Endodermal cell (in vitro differentiated cells): ENCODE measurements at regions not wholly inside any gene's neighbourhood (a gene's known extent, or its start where the extent isn't known, plus 50 kb on each side); places are given as distances from the start of the nearest gene placed in this dataset.

Experiments
- DNase-seq: peaks from one replicate; pipeline ENCODE4 v3.0.0-alpha.2; 2017
- H3K27ac ChIP-seq: 2 replicates; pipeline ENCODE4 v1.5.1; 2013; ENCODE audit warnings: mild to moderate bottlenecking, low read depth, low read length, moderate library complexity
- H3K27me3 ChIP-seq: 2 replicates; pipeline ENCODE4 v1.6.1; 2013; ENCODE audit warnings: mild to moderate bottlenecking, low read length, moderate library complexity; ENCODE audit not compliant: insufficient read depth, control insufficient read depth, poor library complexity, severe bottlenecking
- H3K36me3 ChIP-seq: 2 replicates; pipeline ENCODE4 v1.7.0; 2013; ENCODE audit warnings: mild to moderate bottlenecking, low read length, moderate library complexity; ENCODE audit not compliant: control insufficient read depth, insufficient read depth
- H3K4me1 ChIP-seq: one replicate; pipeline ENCODE4 v1.7.0; 2013; ENCODE audit warnings: low read length; ENCODE audit not compliant: control insufficient read depth, insufficient read depth
- H3K4me3 ChIP-seq: 2 replicates; pipeline ENCODE4 v1.5.1; 2013; ENCODE audit warnings: mild to moderate bottlenecking, low read length, moderate library complexity
- H3K9ac ChIP-seq: 2 replicates; pipeline ENCODE4 v1.6.1; 2013; ENCODE audit warnings: mild to moderate bottlenecking, low read length, moderate library complexity; ENCODE audit not compliant: poor library complexity, severe bottlenecking; ENCODE audit errors: extremely low read depth
- H3K9me3 ChIP-seq: 2 replicates; pipeline ENCODE4 v1.6.1; 2013; ENCODE audit warnings: mild to moderate bottlenecking, low read length, moderate library complexity; ENCODE audit not compliant: control insufficient read depth
- H3K27ac Mint-ChIP-seq: 2 replicates; pipeline ENCODE4 v1.8.0; 2020; ENCODE audit warnings: mixed read lengths
- H3K27me3 Mint-ChIP-seq: 2 replicates; pipeline ENCODE4 v1.8.0; 2021; ENCODE audit warnings: mild to moderate bottlenecking, mixed read lengths; ENCODE audit not compliant: insufficient read depth
- H3K36me3 Mint-ChIP-seq: 2 replicates; pipeline ENCODE4 v1.8.0; 2020; ENCODE audit warnings: low read depth, mixed read lengths
- H3K4me1 Mint-ChIP-seq: 2 replicates; pipeline ENCODE4 v1.8.0; 2020; ENCODE audit warnings: mixed read lengths
- H3K4me3 Mint-ChIP-seq: 2 replicates; pipeline ENCODE4 v1.8.0; 2020; ENCODE audit warnings: mild to moderate bottlenecking, moderate library complexity, mixed read lengths
- H3K9me3 Mint-ChIP-seq: 2 replicates; pipeline ENCODE4 v1.8.0; 2020; ENCODE audit warnings: mild to moderate bottlenecking, mixed read lengths
- WGBS, 2 experiments: methylation state at CpG; one replicate each; pipeline versions ENCODE4 v1.1.5 to v1.1.7; 2013; ENCODE audit warnings: missing lambda C conversion rate in 2 of 2, mixed read lengths in 1 of 2; ENCODE audit not compliant: insufficient coverage in 1 of 2, insufficient read length in 1 of 2; 5-methylcytosine and 5-hydroxymethylcytosine counted together
- TF ChIP-seq, protein P1 (sequence below): fragments of 200-600 bp; sonication (generic); conservative IDR thresholded peaks from 2 replicates; pipeline ENCODE4 v1.5.0; 2021; ENCODE audit warnings: antibody characterized with exemption, mild to moderate bottlenecking

DNA sequence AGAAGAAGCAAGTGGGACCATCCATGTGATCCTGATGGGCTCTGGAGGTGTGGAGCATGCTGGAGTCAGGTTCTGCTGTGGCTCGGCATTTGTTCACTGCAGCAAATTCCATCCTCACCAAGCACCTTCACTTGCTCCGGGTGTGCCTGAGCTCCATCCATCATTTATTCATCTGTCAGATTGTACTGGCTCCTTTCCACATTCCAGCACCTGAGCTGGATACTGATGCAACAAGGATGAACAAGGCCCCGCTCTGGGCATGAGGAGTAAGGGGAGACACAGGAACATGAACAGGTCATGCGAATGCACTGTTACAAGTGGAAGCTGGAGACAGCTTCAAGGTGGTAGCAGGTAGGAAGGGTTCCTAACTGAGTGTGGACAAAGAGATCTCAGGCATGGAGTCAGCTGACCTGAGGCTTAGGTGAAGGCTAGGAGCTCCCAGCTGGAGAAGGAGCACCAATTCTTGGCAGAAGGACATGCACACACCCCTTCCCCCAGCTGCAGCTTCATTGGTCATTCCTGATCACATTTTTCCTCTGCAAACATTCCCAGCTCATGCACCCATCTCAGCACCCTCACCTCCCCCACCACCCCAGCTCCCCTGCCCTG lies 133.7 kb upstream of the ZMIZ1 start:
- Mint-ChIP-seq H3K9me3 (no peaks in the 10 kb centered on the region), H3K4me1 (peaks cover 21% of the 10 kb centered on the region), H3K27ac (no peak overlapping the region), H3K27me3 (peaks cover 8% of the 10 kb centered on the region), H3K36me3 (no peaks in the 10 kb centered on the region), H3K4me3 (no peak overlapping the region)
- peaks cover 15% of the 10 kb centered on the region for H3K4me1 ChIP-seq
- no peaks in the 10 kb centered on the region for H3K36me3 ChIP-seq
- TF ChIP-seq, protein P1, sequence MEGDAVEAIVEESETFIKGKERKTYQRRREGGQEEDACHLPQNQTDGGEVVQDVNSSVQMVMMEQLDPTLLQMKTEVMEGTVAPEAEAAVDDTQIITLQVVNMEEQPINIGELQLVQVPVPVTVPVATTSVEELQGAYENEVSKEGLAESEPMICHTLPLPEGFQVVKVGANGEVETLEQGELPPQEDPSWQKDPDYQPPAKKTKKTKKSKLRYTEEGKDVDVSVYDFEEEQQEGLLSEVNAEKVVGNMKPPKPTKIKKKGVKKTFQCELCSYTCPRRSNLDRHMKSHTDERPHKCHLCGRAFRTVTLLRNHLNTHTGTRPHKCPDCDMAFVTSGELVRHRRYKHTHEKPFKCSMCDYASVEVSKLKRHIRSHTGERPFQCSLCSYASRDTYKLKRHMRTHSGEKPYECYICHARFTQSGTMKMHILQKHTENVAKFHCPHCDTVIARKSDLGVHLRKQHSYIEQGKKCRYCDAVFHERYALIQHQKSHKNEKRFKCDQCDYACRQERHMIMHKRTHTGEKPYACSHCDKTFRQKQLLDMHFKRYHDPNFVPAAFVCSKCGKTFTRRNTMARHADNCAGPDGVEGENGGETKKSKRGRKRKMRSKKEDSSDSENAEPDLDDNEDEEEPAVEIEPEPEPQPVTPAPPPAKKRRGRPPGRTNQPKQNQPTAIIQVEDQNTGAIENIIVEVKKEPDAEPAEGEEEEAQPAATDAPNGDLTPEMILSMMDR = no peak
- 93 to 100% methylated on average over 3 to 4 of the region's 4 CpGs for WGBS, 2 experiments
- H3K9ac ChIP-seq = no peak overlapping the region
- H3K27ac ChIP-seq = no peak overlapping the region
- no peaks in the 10 kb centered on the region for H3K9me3 ChIP-seq
- DNase-seq = no peak
- H3K4me3 ChIP-seq = no peak overlapping the region
- H3K27me3 ChIP-seq = no peaks in the 10 kb centered on the region

GRCh38 chr10:78935697-78936407 lies 132.9 kb upstream of the ZMIZ1 start:
- Histone ChIP-seq H3K27me3 (no peaks in the 10 kb centered on the region), H3K4me3 (no peak overlapping the region), H3K27ac (no peak overlapping the region), H3K4me1 (peaks cover 15% of the 10 kb centered on the region), H3K9ac (no peak overlapping the region), H3K9me3 (no peaks in the 10 kb centered on the region), H3K36me3 (no peaks in the 10 kb centered on the region)
- TF ChIP-seq, protein P1 = no peak
- Mint-ChIP-seq H3K4me3 (no peak overlapping the region), H3K36me3 (no peaks in the 10 kb centered on the region), H3K4me1 (peaks cover 21% of the 10 kb centered on the region), H3K9me3 (no peaks in the 10 kb centered on the region), H3K27ac (no peak overlapping the region), H3K27me3 (peaks cover 3% of the 10 kb centered on the region)
- DNase-seq = no peak
- 94 to 95% methylated on average over 7 to 12 of the region's 12 CpGs for WGBS, 2 experiments

DNA sequence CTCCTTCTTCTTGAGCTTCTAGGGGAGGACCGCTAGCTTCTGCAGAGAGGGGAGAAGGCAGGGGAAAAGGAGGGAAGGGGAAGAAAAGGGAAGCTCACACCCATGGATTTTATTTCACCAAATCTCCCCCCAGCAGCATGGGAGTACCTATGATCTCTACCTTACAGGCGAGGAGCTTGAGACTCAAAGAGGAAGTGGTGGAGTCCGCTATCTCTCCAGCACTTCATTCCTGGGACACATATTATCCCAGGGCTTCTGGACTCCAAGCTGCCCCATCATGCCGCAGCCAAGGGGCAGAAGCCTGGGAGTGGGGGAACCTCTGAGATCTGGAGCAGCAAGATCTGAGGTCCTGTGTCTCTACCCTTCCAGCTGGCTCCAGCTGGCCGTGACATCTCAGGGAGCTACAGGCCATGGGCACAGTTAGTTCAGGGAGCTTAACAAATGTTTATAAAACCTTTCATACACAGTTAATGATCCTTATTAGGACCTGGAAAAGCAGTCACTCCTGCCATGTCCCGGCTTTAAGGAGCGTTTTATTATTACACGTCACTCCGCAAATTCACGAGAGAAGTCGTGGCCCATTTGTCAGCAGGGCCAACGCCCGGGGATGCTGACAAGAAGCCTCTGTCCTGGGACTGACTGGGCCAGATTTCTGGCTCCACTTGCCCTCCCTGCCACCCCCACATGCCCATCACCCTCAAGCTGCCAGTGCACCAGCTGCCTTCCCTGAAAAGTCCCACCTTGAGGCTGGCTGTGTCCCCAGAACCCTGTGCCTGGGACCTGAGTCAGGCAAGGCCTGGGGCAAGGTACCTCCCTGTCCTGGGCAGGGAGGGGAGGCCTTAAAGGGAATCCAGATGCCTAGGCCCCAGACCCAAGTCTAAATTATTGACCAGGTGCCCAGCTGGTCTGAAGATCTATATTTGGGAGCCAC lies 132.1 kb upstream of the ZMIZ1 start:
- H3K9ac ChIP-seq = no peak overlapping the region
- 95 to 97% methylated on average over 12 of the region's 13 CpGs for WGBS, 2 experiments

More for the DNA sequence above, 132.1 kb upstream of the ZMIZ1 start:
- TF ChIP-seq, protein P1 = no peak
- H3K27ac ChIP-seq = no peak overlapping the region
- H3K9me3 Mint-ChIP-seq = no peaks in the 10 kb centered on the region
- H3K4me3 Mint-ChIP-seq = no peak overlapping the region
- H3K36me3 ChIP-seq = no peaks in the 10 kb centered on the region
- H3K4me1 Mint-ChIP-seq = peaks cover 21% of the 10 kb centered on the region
- H3K27me3 Mint-ChIP-seq = no peaks in the 10 kb centered on the region
- H3K27ac Mint-ChIP-seq = no peak overlapping the region
- no peaks in the 10 kb centered on the region for H3K27me3 ChIP-seq
- no peak overlapping the region for H3K4me3 ChIP-seq
- no peak for DNase-seq
- H3K9me3 ChIP-seq = no peaks in the 10 kb centered on the region
- H3K4me1 ChIP-seq = peaks cover 15% of the 10 kb centered on the region
- no peaks in the 10 kb centered on the region for H3K36me3 Mint-ChIP-seq
